ENCODE measurements at regions not wholly inside any gene's neighbourhood (a gene's known extent, or its start where the extent isn't known, plus 50 kb on each side); places are given as distances from the start of the nearest gene placed in this dataset.

- DNase-seq = no peak
- H3K27me3 Mint-ChIP-seq = no peaks in the 10 kb centered on the region
- no peaks in the 10 kb centered on the region for H3K9me3 Mint-ChIP-seq (ENCODE audit: insufficient read depth)
- no peak overlapping the region for H3K27ac Mint-ChIP-seq
- no peak overlapping the region for H3K4me2 ChIP-seq (replicated peaks; ENCODE audit: low read depth, low read length, poor library complexity, severe bottlenecking)
- no peaks in the 10 kb centered on the region for H3K79me2 ChIP-seq (ENCODE audit: control insufficient read depth, insufficient read depth, low read length)
- intact Hi-C loops (cut with micrococcal nuclease) = no loop called here
- ChIA-PET POLR2A (no interaction called here), CTCF (no interaction called here)
- no peaks in the 10 kb centered on the region for H3K4me1 Mint-ChIP-seq
- no peak for ATAC-seq (ENCODE audit: low read depth)
- no peak overlapping the region for H3K4me3 Mint-ChIP-seq
- 87% methylated on average over 4 of the region's 4 CpGs for WGBS (ENCODE audit: insufficient coverage)
- H3K36me3 ChIP-seq (replicated peaks in 1 of 2; ENCODE audit: control extremely low read depth in 1 of 2, control insufficient read depth in 1 of 2, extremely low read depth in 1 of 2, insufficient read depth in 2 of 2, low read length in 1 of 2) = no peaks in the 10 kb centered on the region
- no peaks in the 10 kb centered on the region for H4K20me1 ChIP-seq (ENCODE audit: control insufficient read depth, insufficient read depth, low read length, poor library complexity, severe bottlenecking)
- no peak overlapping the region for H3K4me3 ChIP-seq (ENCODE audit: control extremely low read depth in 1 of 5, extremely low read depth in 1 of 5, insufficient read depth in 1 of 5, low read depth in 2 of 5, low read length in 4 of 5)
- H3K9ac ChIP-seq (ENCODE audit: low read length) = no peak overlapping the region
- no peak overlapping the region for H3K27ac ChIP-seq (ENCODE audit: low read length in 2 of 2)
- H2AFZ ChIP-seq (ENCODE audit: insufficient read depth, low read depth, low read length, poor library complexity, severe bottlenecking) = no peak overlapping the region
- no peaks in the 10 kb centered on the region for H3K9me3 ChIP-seq (ENCODE audit: control extremely low read depth in 1 of 3, control insufficient read depth in 2 of 3, insufficient read depth in 1 of 3, low read length in 2 of 3)
- no peak for TF ChIP-seq EZH2 (IDR thresholded peaks at IDR 0.05; ENCODE audit: borderline replicate concordance, insufficient read depth, low read depth, low read length, poor library complexity, severe bottlenecking)
- TF ChIP-seq CTCF (IDR thresholded peaks at IDR 0.05) = no peak
- H3K27me3 ChIP-seq (replicated peaks in 1 of 4; ENCODE audit: control extremely low read depth in 1 of 4, control insufficient read depth in 3 of 4, insufficient read depth in 4 of 4, low read length in 3 of 4) = no peaks in the 10 kb centered on the region
- no peaks in the 10 kb centered on the region for H3K4me1 ChIP-seq (ENCODE audit: control insufficient read depth in 2 of 2, insufficient read depth in 2 of 2, low read length in 2 of 2)
These were observed 461.4 kb downstream of the ZNF608 start for GRCh38 chr5:124285071-124285470.

- 60% methylated on average over 2 of the region's 2 CpGs for WGBS (ENCODE audit: insufficient coverage)
These were observed 463.4 kb downstream of the ZNF608 start for GRCh38 chr5:124283031-124283430.

More at GRCh38 chr5:124283031-124283430, 463.4 kb downstream of the ZNF608 start:
- Mint-ChIP-seq H3K4me1 (no peaks in the 10 kb centered on the region), H3K9me3 (ENCODE audit: insufficient read depth) (no peaks in the 10 kb centered on the region), H3K27ac (no peak overlapping the region), H3K4me3 (no peak overlapping the region), H3K27me3 (no peaks in the 10 kb centered on the region)
- H3K4me2 ChIP-seq (replicated peaks; ENCODE audit: low read depth, low read length, poor library complexity, severe bottlenecking) = no peak overlapping the region
- no peaks in the 10 kb centered on the region for H3K79me2 ChIP-seq (ENCODE audit: control insufficient read depth, insufficient read depth, low read length)
- no peaks in the 10 kb centered on the region for H3K36me3 ChIP-seq (replicated peaks in 1 of 2; ENCODE audit: control extremely low read depth in 1 of 2, control insufficient read depth in 1 of 2, extremely low read depth in 1 of 2, insufficient read depth in 2 of 2, low read length in 1 of 2)
- H3K4me3 ChIP-seq (ENCODE audit: control extremely low read depth in 1 of 5, extremely low read depth in 1 of 5, insufficient read depth in 1 of 5, low read depth in 2 of 5, low read length in 4 of 5) = no peak overlapping the region
- ATAC-seq (ENCODE audit: low read depth) = no peak
- ChIA-PET POLR2A (no interaction called here), CTCF (no interaction called here)
- H3K9ac ChIP-seq (ENCODE audit: low read length) = no peak overlapping the region
- no peak overlapping the region for H2AFZ ChIP-seq (ENCODE audit: insufficient read depth, low read depth, low read length, poor library complexity, severe bottlenecking)
- H3K27ac ChIP-seq (ENCODE audit: low read length in 2 of 2) = no peak overlapping the region
- no peaks in the 10 kb centered on the region for H3K4me1 ChIP-seq (ENCODE audit: control insufficient read depth in 2 of 2, insufficient read depth in 2 of 2, low read length in 2 of 2)
- H3K27me3 ChIP-seq (replicated peaks in 1 of 4; ENCODE audit: control extremely low read depth in 1 of 4, control insufficient read depth in 3 of 4, insufficient read depth in 4 of 4, low read length in 3 of 4) = no peaks in the 10 kb centered on the region
- H4K20me1 ChIP-seq (ENCODE audit: control insufficient read depth, insufficient read depth, low read length, poor library complexity, severe bottlenecking) = no peaks in the 10 kb centered on the region
- intact Hi-C loops (cut with micrococcal nuclease) = no loop called here
- no peak for TF ChIP-seq EZH2 (IDR thresholded peaks at IDR 0.05; ENCODE audit: borderline replicate concordance, insufficient read depth, low read depth, low read length, poor library complexity, severe bottlenecking)
- no peak for TF ChIP-seq CTCF (IDR thresholded peaks at IDR 0.05)
- DNase-seq = no peak
- no peaks in the 10 kb centered on the region for H3K9me3 ChIP-seq (ENCODE audit: control extremely low read depth in 1 of 3, control insufficient read depth in 2 of 3, insufficient read depth in 1 of 3, low read length in 2 of 3)
